IMR-90 (cell line): ENCODE measurements at regions not wholly inside any gene's neighbourhood (a gene's known extent, or its start where the extent isn't known, plus 50 kb on each side); places are given as distances from the start of the nearest gene placed in this dataset.

Experiments used
- ATAC-seq: fragments of 200-7000 bp; cut with Tn5 transposase; 2 replicates; pipeline ENCODE4 v1.9.1; 2020; ENCODE audit warnings: low read depth, mild to moderate bottlenecking, moderate library complexity
- BruUV-seq: library from RNA; stranded (reverse); fragments of 400-500 nt; replicated peaks from 2 replicates; lab custom pipeline; 2021; lab: Mats Ljungman, UMichigan
- CTCF ChIA-PET: fragments of 300-600 bp; formaldehyde crosslinking; extraction: SDS; loops from one replicate; lab custom pipeline; 2021; ENCODE audit warnings: antibody characterized with exemption; lab: Yijun Ruan, JAX
- POLR2A ChIA-PET: fragments of 300-600 bp; sonication (Branson Sonifier 250); formaldehyde crosslinking; loops from one replicate; lab custom pipeline; 2022; ENCODE audit warnings: antibody characterized with exemption; ENCODE audit not compliant: unreplicated experiment; lab: Charles Lee
- DNase-seq: peaks from one replicate; pipeline ENCODE4 v3.0.0; 2013
- H2AFZ ChIP-seq: replicated peaks from 2 replicates; pipeline ENCODE3; 2013; ENCODE audit warnings: low read length, mild to moderate bottlenecking; ENCODE audit not compliant: poor library complexity
- H2AK5ac ChIP-seq: 2 replicates; pipeline ENCODE4 v1.6.1; 2013; ENCODE audit warnings: low read depth, low read length, inconsistent platforms
- H2AK9ac ChIP-seq: replicated peaks from 2 replicates; pipeline ENCODE3; 2013; ENCODE audit warnings: mild to moderate bottlenecking, low read depth, low read length, moderate library complexity; ENCODE audit not compliant: poor library complexity
- H2BK120ac ChIP-seq: 2 replicates; pipeline ENCODE4 v1.6.1; 2013; ENCODE audit warnings: low read depth, low read length, inconsistent platforms
- H2BK15ac ChIP-seq: 3 replicates; pipeline ENCODE4 v1.6.1; 2013; ENCODE audit warnings: low read depth, low read length, inconsistent platforms
- H2BK20ac ChIP-seq: 2 replicates; pipeline ENCODE4 v1.6.1; 2013; ENCODE audit warnings: low read depth, mild to moderate bottlenecking, inconsistent platforms, low read length, moderate library complexity
- H2BK5ac ChIP-seq: 2 replicates; pipeline ENCODE4 v1.6.1; 2013; ENCODE audit warnings: mild to moderate bottlenecking, low read depth, low read length, inconsistent platforms; ENCODE audit not compliant: poor library complexity, severe bottlenecking
- H3K14ac ChIP-seq: replicated peaks from 2 replicates; pipeline ENCODE4 v1.6.1; 2013; ENCODE audit warnings: low read depth, low read length, inconsistent platforms
- H3K18ac ChIP-seq: 2 replicates; pipeline ENCODE4 v1.6.1; 2013; ENCODE audit warnings: low read depth, low read length, control low read depth
- H3K23ac ChIP-seq: 2 replicates; pipeline ENCODE4 v1.6.1; 2013; ENCODE audit warnings: low read depth, low read length, inconsistent platforms
- H3K27ac ChIP-seq: 2 replicates; pipeline ENCODE4 v1.5.1; 2013; ENCODE audit warnings: mild to moderate bottlenecking, control low read depth, low read length; ENCODE audit not compliant: insufficient read depth
- H3K27me3 ChIP-seq: 2 replicates; pipeline ENCODE4 v1.6.1; 2013; ENCODE audit warnings: low read length; ENCODE audit not compliant: control insufficient read depth, insufficient read depth
- H3K36me3 ChIP-seq: 2 replicates; pipeline ENCODE4 v1.6.1; 2013; ENCODE audit warnings: low read length, mixed read lengths; ENCODE audit not compliant: control insufficient read depth, insufficient read depth
- H3K4ac ChIP-seq: 2 replicates; pipeline ENCODE4 v1.6.1; 2013; ENCODE audit warnings: low read depth, low read length, inconsistent platforms
- H3K4me1 ChIP-seq: 2 replicates; pipeline ENCODE4 v1.6.1; 2013; ENCODE audit warnings: low read length, mixed read lengths; ENCODE audit not compliant: control insufficient read depth, insufficient read depth
- H3K4me2 ChIP-seq: 2 replicates; pipeline ENCODE4 v1.6.1; 2013; ENCODE audit warnings: low read depth, mild to moderate bottlenecking, control low read depth, low read length, moderate library complexity
- H3K4me3 ChIP-seq: 2 replicates; pipeline ENCODE4 v1.5.1; 2013; ENCODE audit warnings: low read depth, mild to moderate bottlenecking, control low read depth, low read length, moderate library complexity; ENCODE audit not compliant: insufficient read depth
- H3K56ac ChIP-seq: 2 replicates; pipeline ENCODE4 v1.6.1; 2013; ENCODE audit warnings: low read length, inconsistent platforms; ENCODE audit not compliant: insufficient read depth; ENCODE audit errors: extremely low read depth
- H3K79me1 ChIP-seq, 2 experiments: 2 replicates each; pipeline ENCODE4 v1.6.1; 2013; ENCODE audit warnings: low read length in 2 of 2, inconsistent platforms in 1 of 2, low read depth in 1 of 2
- H3K9ac ChIP-seq: 2 replicates; pipeline ENCODE4 v1.6.1; 2013; ENCODE audit warnings: low read depth, low read length, control low read depth
- H3K9me1 ChIP-seq: 2 replicates; pipeline ENCODE4 v1.6.1; 2013; ENCODE audit warnings: low read length, inconsistent platforms; ENCODE audit not compliant: insufficient read depth
- H3K9me3 ChIP-seq: 2 replicates; pipeline ENCODE4 v1.6.1; 2013; ENCODE audit warnings: low read length; ENCODE audit not compliant: control insufficient read depth, insufficient read depth
- H4K20me1 ChIP-seq: 2 replicates; pipeline ENCODE4 v1.6.1; 2013; ENCODE audit warnings: low read length, inconsistent platforms; ENCODE audit not compliant: insufficient read depth
- H4K5ac ChIP-seq: 2 replicates; pipeline ENCODE4 v1.6.1; 2013; ENCODE audit warnings: mild to moderate bottlenecking, low read depth, low read length, control low read depth
- H4K8ac ChIP-seq, 2 experiments: 2 replicates each; pipeline ENCODE4 v1.6.1; 2013; ENCODE audit warnings: low read depth in 2 of 2, low read length in 2 of 2, control low read depth in 1 of 2, inconsistent platforms in 1 of 2
- H4K91ac ChIP-seq: 2 replicates; pipeline ENCODE4 v1.6.1; 2013; ENCODE audit warnings: low read depth, low read length, inconsistent platforms; ENCODE audit not compliant: insufficient read depth
- BHLHE40 ChIP-seq: fragments of 150-350 bp; IDR thresholded peaks from 2 replicates; pipeline ENCODE4 v1.6.1; 2016; ENCODE audit warnings: mild to moderate bottlenecking, low read depth, low read length
- CEBPB ChIP-seq: IDR thresholded peaks from 2 replicates; pipeline ENCODE4 v1.6.1; 2012; ENCODE audit warnings: low read depth, low read length, improper control_type of control experiment
- CHD1 ChIP-seq: IDR thresholded peaks from 2 replicates; pipeline ENCODE4 v1.6.1; 2012; ENCODE audit warnings: low read depth, low read length, improper control_type of control experiment
- FOS ChIP-seq: fragments of 150-350 bp; IDR thresholded peaks from 2 replicates; pipeline ENCODE4 v1.6.1; 2016; ENCODE audit warnings: low read depth, low read length
- MXI1 ChIP-seq: IDR thresholded peaks from 2 replicates; pipeline ENCODE4 v1.6.1; 2012; ENCODE audit warnings: low read depth, mild to moderate bottlenecking, low read length, moderate library complexity, borderline replicate concordance
- WGBS, 2 experiments: methylation state at CpG; one replicate each; pipeline versions ENCODE4 v1.1.5 to v1.1.7; 2013; ENCODE audit warnings: missing lambda C conversion rate in 2 of 2; ENCODE audit not compliant: insufficient read length in 1 of 2; ENCODE audit errors: extremely low coverage in 2 of 2; 5-methylcytosine and 5-hydroxymethylcytosine counted together
- dilution Hi-C: fragments of 300-500 bp; cut with HindIII; formaldehyde crosslinking; loops from one replicate; pipeline ENCODE4 v1.14.3; 2018; ENCODE audit warnings: low sequenced_read_pairs; ENCODE audit not compliant: unreplicated experiment
- in situ Hi-C: fragments of 300-500 bp; cut with MboI; formaldehyde crosslinking; loops from 3 replicates; pipeline ENCODE4 v1.14.3; 2019; ENCODE audit warnings: low sequenced_read_pairs, inconsistent platforms, mixed read lengths
- intact Hi-C: fragments of 100-400 bp; cut with micrococcal nuclease; formaldehyde crosslinking; loops from 2 replicates; pipeline ENCODE4 v1.10.0; 2022
- TF ChIP-seq, protein P1 (sequence below): fragments of 150-350 bp; IDR thresholded peaks from 2 replicates; pipeline ENCODE4 v1.6.1; 2017; ENCODE audit warnings: mild to moderate bottlenecking, antibody characterized with exemption, low read length, low read depth

- Histone ChIP-seq H3K23ac (peak overlapping the region; percentile 0; the same call in 1 of the 2 replicates), H2AK5ac (no peak overlapping the region), H3K4me3 (peak overlapping the region; percentile 13; the same call in 1 of the 2 replicates), H3K9me3 (no peaks in the 10 kb centered on the region), H2BK120ac (peak overlapping the region; percentile 78), H4K20me1 (no peaks in the 10 kb centered on the region), H4K91ac (no peak overlapping the region; the same call in 1 of the 2 replicates), H2BK5ac (peak overlapping the region; percentile 96), H2AK9ac (no peak overlapping the region), H3K4me2 (peak overlapping the region; percentile 74; the same call in 1 of the 2 replicates), H3K56ac (peak overlapping the region; percentile 60), H3K36me3 (no peaks in the 10 kb centered on the region), H3K9me1 (no peaks in the 10 kb centered on the region), H3K27ac (no peak overlapping the region), H3K14ac (peak overlapping the region; percentile 51; the same call in 1 of the 2 replicates), H3K9ac (no peak overlapping the region), H3K27me3 (no peaks in the 10 kb centered on the region), H3K18ac (peak overlapping the region; percentile 26; the same call in 1 of the 2 replicates), H3K79me1 (no peaks in the 10 kb centered on the region), H2BK15ac (peak overlapping the region; percentile 33; the same call in 2 of the 3 replicates), H4K8ac (peak overlapping the region; percentile 20 to 52; a peak in 2 of 4 replicates), H2AFZ (no peak overlapping the region), H3K4ac (no peak overlapping the region; the same call in 1 of the 2 replicates), H4K5ac (no peak overlapping the region; the same call in 1 of the 2 replicates), H3K4me1 (no peaks in the 10 kb centered on the region; the same call in 1 of the 2 replicates), H2BK20ac (peak overlapping the region; percentile 72; the same call in 1 of the 2 replicates)
- ChIA-PET CTCF (no interaction called here), POLR2A (no interaction called here)
- BruUV-seq, result no TSS peak
- intact Hi-C loops (no loop called here), in situ Hi-C loops (no loop called here), dilution Hi-C loops (no loop called here)
- TF ChIP-seq, protein P1, sequence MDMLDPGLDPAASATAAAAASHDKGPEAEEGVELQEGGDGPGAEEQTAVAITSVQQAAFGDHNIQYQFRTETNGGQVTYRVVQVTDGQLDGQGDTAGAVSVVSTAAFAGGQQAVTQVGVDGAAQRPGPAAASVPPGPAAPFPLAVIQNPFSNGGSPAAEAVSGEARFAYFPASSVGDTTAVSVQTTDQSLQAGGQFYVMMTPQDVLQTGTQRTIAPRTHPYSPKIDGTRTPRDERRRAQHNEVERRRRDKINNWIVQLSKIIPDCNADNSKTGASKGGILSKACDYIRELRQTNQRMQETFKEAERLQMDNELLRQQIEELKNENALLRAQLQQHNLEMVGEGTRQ, result peak; percentile 47
- TF ChIP-seq CHD1, result no peak
- TF ChIP-seq MXI1, result no peak
- peak; percentile 64 for TF ChIP-seq FOS
- TF ChIP-seq CEBPB, result no peak
- TF ChIP-seq BHLHE40, result peak; percentile 79
- no CpG with 5 or more reads among the region's 9 CpGs for WGBS, 2 experiments
- DNase-seq (peak; percentile 87), ATAC-seq (peak; percentile 77)
Measured at GRCh38 chr2:51812138-51812866, 780.4 kb upstream of the NRXN1 start.
